CD14-positive monocyte (primary cell): ENCODE measurements at regions not wholly inside any gene's neighbourhood (a gene's known extent, or its start where the extent isn't known, plus 50 kb on each side); places are given as distances from the start of the nearest gene placed in this dataset.

Experiments used
- DNase-seq, 3 donors: peaks; one replicate each; pipeline ENCODE4 v3.0.0-alpha.2; 2011 to 2022
- H2AFZ ChIP-seq: 2 replicates; pipeline ENCODE4 v1.6.0; 2012; ENCODE audit warnings: mild to moderate bottlenecking, low read depth, low read length, inconsistent platforms; ENCODE audit not compliant: insufficient read depth, poor library complexity, severe bottlenecking
- H3K27ac ChIP-seq, 2 donors: 1 replicate in 1 of 2; 2 replicates in 1 of 2; pipeline ENCODE4 v1.5.1; 2012 to 2013; ENCODE audit warnings: low read length in 2 of 2, control low read depth in 1 of 2, inconsistent platforms in 1 of 2, low read depth in 1 of 2, mild to moderate bottlenecking in 1 of 2
- H3K27me3 ChIP-seq, 2 donors: one replicate each; pipeline versions ENCODE4 v1.6.0 to v1.6.1; 2011 to 2013; ENCODE audit warnings: low read length in 2 of 2; ENCODE audit not compliant: control insufficient read depth in 2 of 2, insufficient read depth in 2 of 2
- H3K36me3 ChIP-seq, 2 donors: replicated peaks in 1 of 2; 1 replicate in 1 of 2; 2 replicates in 1 of 2; pipeline versions ENCODE4 v1.5.1 to v1.6.1; 2012 to 2013; ENCODE audit warnings: low read length in 2 of 2, control low read depth in 1 of 2, inconsistent platforms in 1 of 2, mild to moderate bottlenecking in 1 of 2; ENCODE audit not compliant: insufficient read depth in 2 of 2, control insufficient read depth in 1 of 2
- H3K4me1 ChIP-seq, 2 donors: 1 replicate in 1 of 2; 2 replicates in 1 of 2; pipeline versions ENCODE4 v1.5.1 to v1.6.1; 2012 to 2013; ENCODE audit warnings: low read length in 2 of 2, control low read depth in 1 of 2, inconsistent platforms in 1 of 2, mild to moderate bottlenecking in 1 of 2, moderate library complexity in 1 of 2; ENCODE audit not compliant: insufficient read depth in 2 of 2, control insufficient read depth in 1 of 2
- H3K4me2 ChIP-seq: replicated peaks from 2 replicates; pipeline ENCODE3; 2012; ENCODE audit warnings: low read length, moderate library complexity, mild to moderate bottlenecking; ENCODE audit not compliant: poor library complexity, severe bottlenecking; ENCODE audit errors: extremely low read depth
- H3K4me3 ChIP-seq, 3 experiments: fragments of 200-600 bp in 1 of 3; sonication (generic) in 1 of 3; replicated peaks in 1 of 3; 1 replicate in 2 of 3; 2 replicates in 1 of 3; pipeline ENCODE4 v1.5.1; 2011 to 2013; ENCODE audit warnings: low read length in 3 of 3, mild to moderate bottlenecking in 3 of 3, control low read depth in 2 of 3, low read depth in 2 of 3, inconsistent platforms in 1 of 3, moderate library complexity in 1 of 3
- H3K79me2 ChIP-seq: 2 replicates; pipeline ENCODE4 v1.6.0; 2012; ENCODE audit warnings: mild to moderate bottlenecking, control low read depth, inconsistent platforms, low read length, moderate library complexity; ENCODE audit not compliant: insufficient read depth
- H3K9ac ChIP-seq: 2 replicates; pipeline ENCODE4 v1.6.0; 2017; ENCODE audit warnings: low read length, mild to moderate bottlenecking; ENCODE audit not compliant: insufficient read depth, poor library complexity, severe bottlenecking
- H3K9me3 ChIP-seq, 2 donors: replicated peaks in 1 of 2; 1 replicate in 1 of 2; 2 replicates in 1 of 2; pipeline versions ENCODE4 v1.5.1 to v1.6.1; 2012 to 2013; ENCODE audit warnings: low read length in 2 of 2, control low read depth in 1 of 2; ENCODE audit not compliant: control insufficient read depth in 1 of 2, insufficient read depth in 1 of 2
- H4K20me1 ChIP-seq: 2 replicates; pipeline ENCODE4 v1.6.0; 2012; ENCODE audit warnings: mild to moderate bottlenecking, low read length, control low read depth, moderate library complexity; ENCODE audit not compliant: insufficient read depth
- H3K27ac Mint-ChIP-seq, 7 donors: one replicate each; pipeline ENCODE4 v1.8.0; 2020; ENCODE audit warnings: mild to moderate bottlenecking in 7 of 7, mixed read lengths in 7 of 7, moderate library complexity in 6 of 7, inconsistent platforms in 2 of 7
- H3K27me3 Mint-ChIP-seq, 3 donors: one replicate each; pipeline ENCODE4 v1.8.0; 2021 to 2022; ENCODE audit warnings: low read depth in 3 of 3, mild to moderate bottlenecking in 3 of 3, mixed read lengths in 3 of 3, moderate library complexity in 3 of 3, inconsistent platforms in 1 of 3
- H3K36me3 Mint-ChIP-seq, 2 donors: one replicate each; pipeline ENCODE4 v1.8.0; 2020; ENCODE audit warnings: mixed read lengths in 2 of 2, inconsistent platforms in 1 of 2, mild to moderate bottlenecking in 1 of 2
- H3K4me1 Mint-ChIP-seq: one replicate; pipeline ENCODE4 v1.8.0; 2020; ENCODE audit warnings: mild to moderate bottlenecking, mixed read lengths
- H3K4me3 Mint-ChIP-seq, 2 donors: one replicate each; pipeline ENCODE4 v1.8.0; 2020; ENCODE audit warnings: mild to moderate bottlenecking in 2 of 2, mixed read lengths in 2 of 2, moderate library complexity in 1 of 2
- H3K9me3 Mint-ChIP-seq, 7 donors: one replicate each; pipeline ENCODE4 v1.8.0; 2020 to 2022; ENCODE audit warnings: mixed read lengths in 7 of 7, mild to moderate bottlenecking in 6 of 7, moderate library complexity in 6 of 7, inconsistent platforms in 2 of 7
- CTCF ChIP-seq: fragments of 200-600 bp; IDR thresholded peaks from one replicate; pipeline ENCODE4 v1.8.0; 2022; ENCODE audit warnings: antibody characterized with exemption, mild to moderate bottlenecking
- WGBS: methylation state at CpG from one replicate; pipeline ENCODE4 v1.1.5; 2013; ENCODE audit warnings: missing lambda C conversion rate; ENCODE audit not compliant: insufficient coverage; 5-methylcytosine and 5-hydroxymethylcytosine counted together
- intact Hi-C, 2 donors: fragments of 100-400 bp; cut with micrococcal nuclease; formaldehyde crosslinking; loops; one replicate each; pipeline versions ENCODE4 v1.15.0 to v1.15.1; 2023

DNA sequence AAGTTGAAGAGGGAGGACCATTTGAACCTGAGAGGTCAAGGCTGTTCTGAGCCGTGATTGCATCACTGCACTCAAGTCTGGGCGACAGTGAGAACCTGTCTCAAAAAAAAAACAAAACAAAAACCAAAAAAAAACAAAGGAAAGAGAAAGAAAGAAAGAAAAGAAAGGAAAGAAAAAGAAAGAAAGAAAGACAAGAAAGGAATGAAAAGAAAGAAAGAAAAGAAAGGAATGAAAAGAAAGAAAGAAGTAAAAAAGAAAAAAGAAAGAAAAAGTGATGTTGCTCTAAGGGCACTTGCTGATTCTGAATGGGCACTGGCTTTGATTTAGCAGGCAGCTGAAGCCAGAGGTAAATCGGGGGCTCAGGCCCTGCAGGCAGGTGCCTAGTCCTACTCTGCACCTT lies 161.0 kb downstream of the MCHR2 start:
- H3K4me3 ChIP-seq, result no peak overlapping the region
- H3K4me3 Mint-ChIP-seq, result no peak overlapping the region
- H3K36me3 Mint-ChIP-seq, result no peaks in the 10 kb centered on the region
- intact Hi-C loops, result no loop called here
- TF ChIP-seq CTCF, result no peak
- peaks cover 0 to 3% (median 2%) of the 10 kb centered on the region in 3 donors for H3K27me3 Mint-ChIP-seq
- H3K27ac Mint-ChIP-seq, result peak overlapping the region in 1 of 7 donors; percentile 14
- DNase-seq, result no peak
- no peaks in the 10 kb centered on the region for H3K27me3 ChIP-seq
- no peak overlapping the region for H2AFZ ChIP-seq
- peaks cover 0 to 3% (median 0%) of the 10 kb centered on the region in 7 donors for H3K9me3 Mint-ChIP-seq
- no peak overlapping the region for H3K9ac ChIP-seq
- H3K79me2 ChIP-seq, result no peaks in the 10 kb centered on the region
- H3K27ac ChIP-seq, result no peak overlapping the region
- H3K4me2 ChIP-seq, result no peak overlapping the region
- no peaks in the 10 kb centered on the region for H3K4me1 ChIP-seq
- no peaks in the 10 kb centered on the region for H3K36me3 ChIP-seq
- no CpG with 5 or more reads among the region's 3 CpGs for WGBS
- no peaks in the 10 kb centered on the region for H4K20me1 ChIP-seq
- H3K9me3 ChIP-seq, result no peaks in the 10 kb centered on the region
- no peaks in the 10 kb centered on the region for H3K4me1 Mint-ChIP-seq

GRCh38 chr6:99836471-99836870 lies 157.6 kb downstream of the MCHR2 start:
- peaks cover 1 to 3% (median 2%) of the 10 kb centered on the region in 3 donors for H3K27me3 Mint-ChIP-seq
- Histone ChIP-seq H3K4me2 (no peak overlapping the region), H3K27me3 (no peaks in the 10 kb centered on the region), H3K4me1 (no peaks in the 10 kb centered on the region), H2AFZ (no peak overlapping the region), H3K9me3 (no peaks in the 10 kb centered on the region), H3K4me3 (no peak overlapping the region), H3K27ac (no peak overlapping the region), H3K36me3 (no peaks in the 10 kb centered on the region), H3K79me2 (no peaks in the 10 kb centered on the region), H4K20me1 (no peaks in the 10 kb centered on the region), H3K9ac (no peak overlapping the region)
- DNase-seq, result no peak
- no peaks in the 10 kb centered on the region for H3K4me1 Mint-ChIP-seq
- no peaks in the 10 kb centered on the region for H3K36me3 Mint-ChIP-seq
- H3K9me3 Mint-ChIP-seq, result peaks cover 0 to 3% (median 0%) of the 10 kb centered on the region in 7 donors
- no peak overlapping the region for H3K27ac Mint-ChIP-seq
- intact Hi-C loops, result no loop called here
- no peak overlapping the region for H3K4me3 Mint-ChIP-seq
- WGBS, result 100% methylated on average over 1 of the region's 3 CpGs
- no peak for TF ChIP-seq CTCF
